ENCODE measurements at regions not wholly inside any gene's neighbourhood (a gene's known extent, or its start where the extent isn't known, plus 50 kb on each side); places are given as distances from the start of the nearest gene placed in this dataset.

- TF ChIP-seq CTCF (IDR thresholded peaks at IDR 0.05 in 2 of 3, conservative IDR thresholded peaks at IDR 0.05 in 1 of 3; ENCODE audit: borderline replicate concordance in 1 of 3, insufficient read depth in 1 of 3, low read depth in 2 of 3, low read length in 2 of 3): no peak
- TF ChIP-seq POLR2A (IDR thresholded peaks at IDR 0.05; ENCODE audit: borderline replicate concordance, extremely low read depth, insufficient read depth, insufficient read length): no peak
- no peak for TF ChIP-seq RAD21 (IDR thresholded peaks at IDR 0.05; ENCODE audit: low read depth)
- TF ChIP-seq YY1 (IDR thresholded peaks at IDR 0.05; ENCODE audit: extremely low read depth, insufficient replicate concordance, low read depth, low read length): no peak
- no peak for TF ChIP-seq POLR2AphosphoS5 (IDR thresholded peaks at IDR 0.05; ENCODE audit: low read depth, low read length)
- TF ChIP-seq TCF7L2 (IDR thresholded peaks at IDR 0.05; ENCODE audit: borderline replicate concordance, extremely low read depth, insufficient read depth, insufficient read length): no peak
- TF ChIP-seq SRF (IDR thresholded peaks at IDR 0.05; ENCODE audit: low read depth): no peak
- no peak for TF ChIP-seq EZH2 (IDR thresholded peaks at IDR 0.05)
- no peak for TF ChIP-seq MAX (IDR thresholded peaks at IDR 0.05)
- TF ChIP-seq EZH2phosphoT487 (IDR thresholded peaks at IDR 0.05; ENCODE audit: borderline replicate concordance): no peak
- TF ChIP-seq CEBPB (IDR thresholded peaks at IDR 0.05; ENCODE audit: low read depth): no peak
- no peak for TF ChIP-seq EGR1 (IDR thresholded peaks at IDR 0.05; ENCODE audit: low read depth)
- no peak for TF ChIP-seq CBX3 (IDR thresholded peaks at IDR 0.05; ENCODE audit: low read depth)
Measured at GRCh38 chr2:158031371-158031770, 70.3 kb upstream of the UPP2 start.
